ENCODE measurements at regions not wholly inside any gene's neighbourhood (a gene's known extent, or its start where the extent isn't known, plus 50 kb on each side); places are given as distances from the start of the nearest gene placed in this dataset.

DNA sequence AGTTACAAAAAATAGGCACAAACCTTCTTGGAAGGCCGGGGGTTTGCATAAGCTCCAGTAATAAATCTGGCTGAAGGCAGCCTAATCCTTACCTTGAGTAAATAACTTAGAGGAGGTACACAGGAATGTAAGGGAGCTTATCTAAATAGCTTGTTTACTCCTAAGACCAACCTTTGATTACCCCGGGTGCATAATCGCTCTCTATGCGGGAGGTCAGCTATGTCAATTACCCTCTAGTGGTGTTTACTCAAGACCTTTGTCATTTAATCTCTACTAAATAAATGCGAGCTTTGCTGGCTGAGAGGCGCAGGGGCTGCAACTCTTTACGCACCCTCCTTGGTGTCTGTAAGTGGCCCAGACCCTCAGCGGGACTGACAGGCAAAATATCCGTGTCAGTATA lies 50.2 kb upstream of the MAP9 start:
- H4K91ac ChIP-seq (replicated peaks; ENCODE audit: insufficient read length, low read length): no peak overlapping the region
- H2BK12ac ChIP-seq (ENCODE audit: low read depth, low read length): no peak overlapping the region
- peaks cover 18 to 19% of the 10 kb centered on the region in 2 experiments for H3K9me3 ChIP-seq (ENCODE audit: insufficient read depth in 2 of 2, low read depth in 1 of 2, low read length in 1 of 2)
- WGBS, 2 experiments (ENCODE audit: extremely low coverage in 1 of 2, insufficient coverage in 1 of 2, insufficient read length in 1 of 2, insufficient replicate concordance in 2 of 2, low coverage in 1 of 2, low lambda C conversion rate in 2 of 2, missing lambda C conversion rate in 1 of 2): 64% methylated on average over 9 of the region's 9 CpGs; no CpG with 5 or more reads in 1 of the 2 experiments
- no peaks in the 10 kb centered on the region for H3K79me2 ChIP-seq (ENCODE audit: control insufficient read depth in 1 of 2, insufficient read depth in 2 of 2, low read length in 2 of 2)
- DNase-seq (ENCODE audit: low read depth in 1 of 2, low spot score in 2 of 2): peak in 1 of 2 experiments; percentile 64
- H3K4ac ChIP-seq (replicated peaks; ENCODE audit: insufficient read length, low read depth, low read length): no peak overlapping the region
- ChIA-PET POLR2A (ENCODE audit: partially characterized antibody) (no interaction called here), CTCF (ENCODE audit: partially characterized antibody) (interaction anchor here (0.7 to 2.1 kb wide), 3 partner anchors 14 to 620 kb away, joined by 3 to 5 read pairs (median 3); no protein-coding TSS in a partner anchor)
- H4K5ac ChIP-seq (ENCODE audit: insufficient read length, low read depth, low read length): no peak overlapping the region
- H2AFZ ChIP-seq (ENCODE audit: low read length): no peak overlapping the region
- H3K79me1 ChIP-seq (ENCODE audit: low read depth, low read length): no peaks in the 10 kb centered on the region
- no peak overlapping the region for H3K4me2 ChIP-seq (ENCODE audit: insufficient read depth in 1 of 2, low read depth in 2 of 2, low read length in 2 of 2)
- no peak overlapping the region for H2BK120ac ChIP-seq (replicated peaks; ENCODE audit: low read depth, low read length)
- H3K9ac ChIP-seq (replicated peaks in 1 of 4; ENCODE audit: extremely low read depth in 1 of 4, low read depth in 3 of 4, low read length in 3 of 4): no peak overlapping the region
- H4K8ac ChIP-seq (ENCODE audit: extremely low read depth, insufficient read depth, low read length): no peak overlapping the region
- FAIRE-seq: no peak
- no peak overlapping the region for H3K4me3 ChIP-seq (ENCODE audit: extremely low read depth in 1 of 4, insufficient read depth in 2 of 4, low read depth in 3 of 4, low read length in 4 of 4)
- no peak overlapping the region for H2BK5ac ChIP-seq (ENCODE audit: low read depth, low read length)
- no peak overlapping the region for H3K27ac ChIP-seq (ENCODE audit: low read depth, low read length)
- no peak overlapping the region for H3K56ac ChIP-seq (replicated peaks; ENCODE audit: insufficient read length, low read depth, low read length)
- H3K23ac ChIP-seq (ENCODE audit: insufficient read length): no peak overlapping the region
- no peaks in the 10 kb centered on the region for H3K23me2 ChIP-seq (ENCODE audit: low read depth, low read length)
- no peaks in the 10 kb centered on the region for H3K4me1 ChIP-seq (replicated peaks in 1 of 4; ENCODE audit: control insufficient read depth in 3 of 4, insufficient read depth in 4 of 4, low read length in 3 of 4)
- H3K14ac ChIP-seq (ENCODE audit: insufficient read length): no peak overlapping the region
- H2BK20ac ChIP-seq (ENCODE audit: low read length): no peak overlapping the region
- H4K20me1 ChIP-seq (replicated peaks in 1 of 2; ENCODE audit: control insufficient read depth in 1 of 2, insufficient read depth in 2 of 2, low read length in 2 of 2): no peaks in the 10 kb centered on the region
- no peak overlapping the region for H2BK15ac ChIP-seq (ENCODE audit: low read length)
- H3K36me3 ChIP-seq (ENCODE audit: control insufficient read depth in 2 of 4, insufficient read depth in 4 of 4, low read length in 3 of 4): peaks cover 0 to 2% (median 0%) of the 10 kb centered on the region in 4 experiments; a peak in 2 of 8 replicates
- H3K18ac ChIP-seq (ENCODE audit: extremely low read depth, low read length): no peak overlapping the region
- no peak overlapping the region for H2AK5ac ChIP-seq (ENCODE audit: low read depth, low read length)
- peaks cover 35 to 88% (median 62%) of the 10 kb centered on the region in 4 experiments for H3K27me3 ChIP-seq (replicated peaks in 1 of 4; ENCODE audit: control insufficient read depth in 3 of 4, extremely low read depth in 1 of 4, insufficient read depth in 3 of 4, low read length in 3 of 4)
- TF ChIP-seq BACH1 (IDR thresholded peaks at IDR 0.05; ENCODE audit: low read length) (no peak), SIRT6 (IDR thresholded peaks at IDR 0.05; ENCODE audit: low read length) (no peak), CEBPB (IDR thresholded peaks at IDR 0.05; ENCODE audit: low read depth, low read length) (no peak), NRF1 (IDR thresholded peaks at IDR 0.05; ENCODE audit: low read depth, low read length) (no peak), KDM4A (IDR thresholded peaks at IDR 0.05; ENCODE audit: low read depth, low read length, severe bottlenecking) (no peak), SP1 (IDR thresholded peaks at IDR 0.05; ENCODE audit: low read depth, low read length) (0 out of 2 replicates have a peak, but pooled peaks have one; percentile 31), SP2 (IDR thresholded peaks at IDR 0.05; ENCODE audit: low read length) (no peak), HDAC6 (IDR thresholded peaks at IDR 0.05; ENCODE audit: low read depth, low read length) (no peak), TAF7 (optimal IDR thresholded peaks at IDR 0.05; ENCODE audit: borderline replicate concordance, low read depth, low read length) (no peak), POU5F1 (IDR thresholded peaks at IDR 0.05; ENCODE audit: low read depth, low read length) (peak; percentile 70; the same call in 1 of the 2 replicates), POLR2A (IDR thresholded peaks at IDR 0.05; ENCODE audit: control extremely low read depth in 1 of 2, low read depth in 2 of 2, low read length in 2 of 2) (no peak)
- TF ChIP-seq, protein P1, sequence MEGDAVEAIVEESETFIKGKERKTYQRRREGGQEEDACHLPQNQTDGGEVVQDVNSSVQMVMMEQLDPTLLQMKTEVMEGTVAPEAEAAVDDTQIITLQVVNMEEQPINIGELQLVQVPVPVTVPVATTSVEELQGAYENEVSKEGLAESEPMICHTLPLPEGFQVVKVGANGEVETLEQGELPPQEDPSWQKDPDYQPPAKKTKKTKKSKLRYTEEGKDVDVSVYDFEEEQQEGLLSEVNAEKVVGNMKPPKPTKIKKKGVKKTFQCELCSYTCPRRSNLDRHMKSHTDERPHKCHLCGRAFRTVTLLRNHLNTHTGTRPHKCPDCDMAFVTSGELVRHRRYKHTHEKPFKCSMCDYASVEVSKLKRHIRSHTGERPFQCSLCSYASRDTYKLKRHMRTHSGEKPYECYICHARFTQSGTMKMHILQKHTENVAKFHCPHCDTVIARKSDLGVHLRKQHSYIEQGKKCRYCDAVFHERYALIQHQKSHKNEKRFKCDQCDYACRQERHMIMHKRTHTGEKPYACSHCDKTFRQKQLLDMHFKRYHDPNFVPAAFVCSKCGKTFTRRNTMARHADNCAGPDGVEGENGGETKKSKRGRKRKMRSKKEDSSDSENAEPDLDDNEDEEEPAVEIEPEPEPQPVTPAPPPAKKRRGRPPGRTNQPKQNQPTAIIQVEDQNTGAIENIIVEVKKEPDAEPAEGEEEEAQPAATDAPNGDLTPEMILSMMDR (IDR thresholded peaks at IDR 0.05; ENCODE audit: control extremely low read depth in 1 of 3, insufficient read depth in 1 of 3, low read depth in 1 of 3, low read length in 3 of 3): no peak
- TF ChIP-seq, protein P2, sequence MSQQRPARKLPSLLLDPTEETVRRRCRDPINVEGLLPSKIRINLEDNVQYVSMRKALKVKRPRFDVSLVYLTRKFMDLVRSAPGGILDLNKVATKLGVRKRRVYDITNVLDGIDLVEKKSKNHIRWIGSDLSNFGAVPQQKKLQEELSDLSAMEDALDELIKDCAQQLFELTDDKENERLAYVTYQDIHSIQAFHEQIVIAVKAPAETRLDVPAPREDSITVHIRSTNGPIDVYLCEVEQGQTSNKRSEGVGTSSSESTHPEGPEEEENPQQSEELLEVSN (IDR thresholded peaks at IDR 0.05): no peak

All from H1 (cell line).